Smooth muscle cell (in vitro differentiated cells): ENCODE measurements at regions not wholly inside any gene's neighbourhood (a gene's known extent, or its start where the extent isn't known, plus 50 kb on each side); places are given as distances from the start of the nearest gene placed in this dataset.

Source experiments
- DNase-seq: peaks from one replicate; lab custom pipeline; 2025; ENCODE audit not compliant: unreplicated experiment; lab: John Stamatoyannopoulos, UW
- H2AFZ ChIP-seq: fragments of 200-600 bp; sonication (generic); 2 replicates; pipeline ENCODE4 v1.6.0; 2016; ENCODE audit warnings: antibody characterized with exemption, low read depth, mild to moderate bottlenecking
- H3F3A ChIP-seq: fragments of 200-600 bp; sonication (generic); 2 replicates; pipeline ENCODE4 v1.6.0; 2017; ENCODE audit warnings: antibody characterized with exemption, low read depth
- H3K27ac ChIP-seq: fragments of 200-600 bp; sonication (generic); 2 replicates; pipeline ENCODE4 v1.5.1; 2016; ENCODE audit warnings: low read depth, mild to moderate bottlenecking
- H3K27me3 ChIP-seq: fragments of 200-600 bp; sonication (generic); 2 replicates; pipeline ENCODE4 v1.6.1; 2016; ENCODE audit warnings: low read depth, mild to moderate bottlenecking
- H3K36me3 ChIP-seq: fragments of 200-600 bp; sonication (generic); 2 replicates; pipeline ENCODE4 v1.5.1; 2016; ENCODE audit warnings: low read depth
- H3K4me1 ChIP-seq: fragments of 200-600 bp; sonication (generic); 2 replicates; pipeline ENCODE4 v1.5.1; 2016; ENCODE audit warnings: low read depth
- H3K4me2 ChIP-seq: fragments of 200-600 bp; sonication (generic); 2 replicates; pipeline ENCODE4 v1.6.0; 2016; ENCODE audit warnings: mild to moderate bottlenecking
- H3K4me3 ChIP-seq: fragments of 200-600 bp; sonication (generic); 2 replicates; pipeline ENCODE4 v1.5.1; 2016; ENCODE audit warnings: mild to moderate bottlenecking
- H3K79me2 ChIP-seq: fragments of 200-600 bp; sonication (generic); 2 replicates; pipeline ENCODE4 v1.6.0; 2016; ENCODE audit warnings: low read depth, mild to moderate bottlenecking
- H3K9ac ChIP-seq: fragments of 200-600 bp; sonication (generic); 2 replicates; pipeline ENCODE4 v1.6.0; 2016; ENCODE audit warnings: low read depth
- H3K9me3 ChIP-seq: fragments of 200-600 bp; sonication (generic); replicated peaks from 2 replicates; pipeline ENCODE4 v1.5.1; 2016; ENCODE audit warnings: low read depth
- H4K20me1 ChIP-seq: fragments of 200-600 bp; sonication (generic); 2 replicates; pipeline ENCODE4 v1.6.0; 2016; ENCODE audit warnings: low read depth
- CTCF ChIP-seq: fragments of 200-600 bp; sonication (generic); IDR thresholded peaks from 2 replicates; pipeline ENCODE4 v1.5.1; 2017; ENCODE audit warnings: borderline replicate concordance, mild to moderate bottlenecking, antibody characterized with exemption; ENCODE audit not compliant: insufficient read depth, poor library complexity, severe bottlenecking
- WGBS: methylation state at CpG from one replicate; pipeline ENCODE4 v1.1.7; 2016; ENCODE audit warnings: low lambda C conversion rate; 5-methylcytosine and 5-hydroxymethylcytosine counted together

- H3K4me3 ChIP-seq: no peak overlapping the region
- H2AFZ ChIP-seq: no peak overlapping the region
- 65% methylated on average over 3 of the region's 3 CpGs for WGBS
- no peaks in the 10 kb centered on the region for H3K79me2 ChIP-seq
- no peak for DNase-seq
- no peaks in the 10 kb centered on the region for H4K20me1 ChIP-seq
- H3K9me3 ChIP-seq: no peaks in the 10 kb centered on the region
- no peaks in the 10 kb centered on the region for H3F3A ChIP-seq
- H3K27me3 ChIP-seq: no peaks in the 10 kb centered on the region
- H3K36me3 ChIP-seq: no peaks in the 10 kb centered on the region
- TF ChIP-seq CTCF: no peak
- H3K4me1 ChIP-seq: no peaks in the 10 kb centered on the region
- H3K9ac ChIP-seq: no peak overlapping the region
- peak overlapping the region; percentile 14 for H3K27ac ChIP-seq
- peak overlapping the region; percentile 40 for H3K4me2 ChIP-seq
These were observed 148.2 kb downstream of the FCRL5 start for GRCh38 chr1:157404063-157404501.

GRCh38 chr1:157403608-157404007 is 148.7 kb downstream of the FCRL5 start:
- Histone ChIP-seq H3K9me3 (no peaks in the 10 kb centered on the region), H3K4me3 (no peak overlapping the region), H3K79me2 (no peaks in the 10 kb centered on the region), H3K4me1 (no peaks in the 10 kb centered on the region), H3K4me2 (no peak overlapping the region), H2AFZ (no peak overlapping the region), H3K27ac (no peak overlapping the region), H3K27me3 (no peaks in the 10 kb centered on the region), H3K9ac (no peak overlapping the region), H3F3A (no peaks in the 10 kb centered on the region), H4K20me1 (no peaks in the 10 kb centered on the region), H3K36me3 (no peaks in the 10 kb centered on the region)
- WGBS: no CpG with 5 or more reads among the region's 1 CpG
- no peak for TF ChIP-seq CTCF
- DNase-seq: no peak

- H2AFZ ChIP-seq: no peak overlapping the region
- DNase-seq: no peak
- WGBS: 70% methylated on average over 6 of the region's 6 CpGs
These were observed 149.1 kb downstream of the FCRL5 start for GRCh38 chr1:157403203-157403602.

More at GRCh38 chr1:157403203-157403602, 149.1 kb downstream of the FCRL5 start:
- Histone ChIP-seq H3K4me2 (no peak overlapping the region), H3F3A (no peaks in the 10 kb centered on the region), H3K9ac (no peak overlapping the region), H3K4me3 (no peak overlapping the region), H3K9me3 (no peaks in the 10 kb centered on the region), H3K4me1 (no peaks in the 10 kb centered on the region), H3K27me3 (no peaks in the 10 kb centered on the region), H3K36me3 (no peaks in the 10 kb centered on the region), H3K27ac (no peak overlapping the region), H4K20me1 (no peaks in the 10 kb centered on the region), H3K79me2 (no peaks in the 10 kb centered on the region)
- no peak for TF ChIP-seq CTCF
